Gastrocnemius medialis (tissue), 4 donors: ENCODE measurements at regions not wholly inside any gene's neighbourhood (a gene's known extent, or its start where the extent isn't known, plus 50 kb on each side); places are given as distances from the start of the nearest gene placed in this dataset.

Experiments
- CTCF ChIP-seq, 5 experiments: fragments of 450-650 bp in 3 of 5; fragments of 200-600 bp in 2 of 5; sonication (generic) in 2 of 5; IDR thresholded peaks in 4 of 5; conservative IDR thresholded peaks in 1 of 5; 1 replicate in 4 of 5; 2 replicates in 1 of 5; pipeline ENCODE4 v1.5.1; 2016 to 2019; ENCODE audit warnings: antibody characterized with exemption in 5 of 5, mild to moderate bottlenecking in 3 of 5, moderate library complexity in 3 of 5
- POLR2A ChIP-seq, 2 donors: fragments of 450-650 bp; IDR thresholded peaks; one replicate each; pipeline ENCODE4 v1.6.1; 2017; ENCODE audit warnings: antibody characterized with exemption in 2 of 2, mild to moderate bottlenecking in 2 of 2, moderate library complexity in 2 of 2

DNA sequence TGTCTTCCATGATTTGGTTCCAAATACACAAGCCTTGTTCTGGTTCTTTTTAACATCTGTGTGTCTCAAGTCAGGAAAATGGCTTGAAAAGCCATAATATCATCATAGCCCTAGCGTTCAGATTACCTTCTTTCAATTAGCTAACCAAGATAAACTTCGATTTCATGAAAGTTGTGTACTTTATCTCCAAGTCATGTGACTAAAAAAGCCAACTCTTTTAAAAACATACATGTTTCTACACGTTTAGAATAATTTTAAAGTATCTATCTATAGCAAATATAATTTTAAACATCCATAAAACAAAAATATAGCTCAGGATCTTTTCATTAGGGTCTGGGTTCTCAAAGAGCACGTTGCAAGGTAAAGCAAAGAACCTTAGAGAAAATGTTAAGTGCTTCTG is 261.1 kb downstream of the PRL start:
- TF ChIP-seq CTCF (IDR thresholded peaks at IDR 0.05 in 4 of 5, conservative IDR thresholded peaks at IDR 0.05 in 1 of 5) = no peak
- TF ChIP-seq POLR2A (IDR thresholded peaks at IDR 0.05) = no peak
